Stimulated activated CD4-positive, alpha-beta T cell treated with anti-CD3 and anti-CD28 coated beads, TNF-alpha, amount 100 ng/mL, for 1 hour (primary cell): ENCODE measurements at regions not wholly inside any gene's neighbourhood (a gene's known extent, or its start where the extent isn't known, plus 50 kb on each side); places are given as distances from the start of the nearest gene placed in this dataset.
"Not testable (repeated sequence)": the region's sequence is repeated elsewhere in the genome, so short reads cannot be mapped to it uniquely, and the experiment has no call there.

Source experiments
- DNase-seq, 3 donors: peaks; one replicate each; pipeline ENCODE4 v3.0.0-alpha.2; 2020; ENCODE audit warnings: low read depth in 3 of 3, low spot score in 1 of 3

DNA sequence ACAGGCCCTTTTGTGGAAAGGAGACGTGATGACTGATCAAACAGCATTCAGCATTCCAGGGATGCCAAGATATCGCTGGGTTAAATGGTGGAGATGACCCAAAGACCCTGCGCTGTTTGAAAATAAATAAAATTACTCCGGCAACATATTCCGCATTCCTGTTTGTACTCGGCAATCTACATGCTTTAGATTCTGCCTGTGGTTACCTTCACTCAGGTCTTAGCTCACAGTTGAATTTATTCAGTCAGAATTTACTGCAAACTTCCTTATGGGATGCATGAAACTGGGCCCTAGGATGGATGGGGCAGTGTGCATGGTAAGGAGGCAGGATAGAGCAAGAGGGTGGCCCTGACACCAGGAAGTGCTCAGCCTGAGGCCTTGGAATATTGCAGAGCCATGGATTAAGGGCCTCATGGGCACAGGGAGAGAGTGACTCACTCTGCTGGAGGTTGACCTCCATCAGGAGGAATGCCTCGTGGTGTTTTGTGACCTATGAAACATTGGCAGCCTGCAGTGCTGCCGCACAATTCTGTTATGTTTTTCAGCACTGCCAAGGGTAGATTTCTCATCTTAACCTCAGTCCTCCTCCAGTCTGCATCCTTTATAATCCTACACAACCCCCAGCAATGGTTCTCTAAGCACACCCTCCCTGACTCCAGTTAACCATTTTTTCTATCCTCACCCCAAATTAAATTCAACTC, 321.4 kb downstream of the IRS1 start:
- no peak for DNase-seq

DNA sequence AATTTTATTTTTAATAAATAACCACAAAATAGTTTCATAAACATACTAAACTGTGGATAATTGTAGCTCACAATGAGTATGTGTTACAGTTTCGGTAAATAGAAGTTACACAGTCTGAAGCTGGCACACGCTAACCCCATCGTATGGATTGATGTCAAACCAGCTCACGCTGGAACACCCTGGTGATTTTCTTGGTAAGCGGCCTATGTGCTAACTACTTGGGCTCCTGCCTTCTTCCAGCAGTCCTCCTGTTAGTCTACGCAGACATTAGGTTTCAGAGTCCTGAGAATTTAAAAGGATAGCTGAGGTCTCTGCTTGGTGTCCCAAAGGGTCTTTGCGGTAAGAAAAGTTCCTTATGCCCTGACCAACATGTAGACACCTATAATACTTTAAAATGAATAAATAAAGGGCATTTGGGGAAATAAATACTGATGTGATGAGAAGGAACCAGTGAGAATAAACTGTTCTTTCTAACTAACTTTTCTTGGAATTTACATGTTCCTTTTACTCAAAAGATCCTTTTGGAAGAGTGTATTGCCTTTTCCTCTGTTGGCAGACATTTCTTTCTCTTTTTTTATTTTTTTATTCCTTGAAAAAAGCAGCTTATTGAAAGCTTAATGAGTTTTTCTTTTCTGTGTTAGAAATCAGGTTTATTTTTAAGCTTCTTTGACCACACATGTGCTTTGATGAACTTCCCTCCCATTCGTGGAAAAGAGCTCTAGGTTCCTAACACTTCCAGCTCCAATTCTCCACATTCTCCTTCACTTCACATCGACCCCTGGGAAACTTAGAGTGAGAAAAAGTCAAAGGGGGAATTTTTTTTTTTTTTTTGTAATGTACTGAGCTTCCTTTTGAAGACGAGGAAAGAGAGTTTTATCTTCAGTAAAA, 322.2 kb downstream of the IRS1 start:
- DNase-seq = no peak

- no peak for DNase-seq
Observed at GRCh38 chr2:226475650-226476049, 324.0 kb downstream of the IRS1 start.

DNA sequence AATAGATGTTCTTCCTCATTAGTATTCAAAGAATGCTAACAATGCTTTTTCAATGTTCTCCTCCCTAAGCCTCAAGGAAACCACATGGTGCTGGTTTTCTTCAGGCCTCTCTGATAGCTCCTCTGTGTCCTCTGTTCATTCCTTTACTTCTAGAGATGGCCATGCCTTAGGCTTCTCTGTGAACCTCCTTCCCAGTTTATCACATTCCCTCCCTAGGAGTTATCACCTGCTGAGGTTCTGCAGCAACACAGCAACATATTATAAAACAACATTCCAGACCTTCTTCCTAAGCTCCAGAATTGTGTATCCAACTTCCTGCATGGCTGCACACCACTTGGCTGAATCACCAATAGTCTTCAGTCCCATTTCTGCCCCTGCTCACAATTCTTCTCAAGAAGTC, 325.5 kb downstream of the IRS1 start:
- DNase-seq = no peak

DNA sequence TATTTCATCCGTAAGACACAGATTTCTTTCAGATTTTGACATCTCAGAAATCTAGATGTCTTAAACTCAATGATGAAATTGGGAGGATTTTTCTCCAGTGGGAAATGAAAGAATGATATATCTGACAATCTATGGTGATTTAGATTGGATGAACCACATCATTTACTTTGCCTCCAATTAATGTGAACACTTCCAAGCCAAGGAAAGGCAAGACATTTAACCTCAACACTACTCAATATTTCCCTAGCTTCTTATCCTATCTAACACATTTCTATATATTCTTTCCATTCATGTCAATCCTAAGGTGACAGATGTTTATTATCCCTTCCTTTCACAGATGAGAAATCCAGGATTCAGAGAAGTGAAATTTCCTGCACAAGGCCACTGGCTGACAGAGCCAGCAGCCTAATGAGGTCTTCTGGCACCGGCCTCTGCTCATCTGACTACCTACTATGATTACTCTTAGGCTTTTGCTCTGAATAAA, 327.6 kb downstream of the IRS1 start:
- no peak for DNase-seq

GRCh38 chr2:226467633-226468032, 332.0 kb downstream of the IRS1 start:
- DNase-seq = no peak

- no peak for DNase-seq
Observed at GRCh38 chr2:226467221-226467620, 332.4 kb downstream of the IRS1 start.

DNA sequence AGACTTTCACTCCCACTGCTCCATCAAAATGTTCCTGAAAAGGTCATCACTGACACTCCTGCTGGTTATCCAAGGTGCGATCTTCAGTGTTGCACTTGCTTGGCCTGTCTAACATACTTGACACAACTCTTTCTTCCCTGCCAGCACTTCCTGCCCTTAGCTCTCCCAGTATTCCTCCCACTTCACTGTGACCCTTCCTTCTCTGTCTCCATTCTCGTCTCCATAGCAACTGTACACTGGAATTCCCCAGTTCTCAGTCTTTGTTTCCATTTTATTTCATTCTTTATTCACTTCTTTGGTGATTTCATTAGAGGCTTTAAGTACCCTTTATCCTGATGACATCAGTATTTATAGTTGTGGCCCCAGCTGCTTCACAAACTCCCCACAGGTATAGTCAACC, 333.0 kb downstream of the IRS1 start:
- DNase-seq = no peak

GRCh38 chr2:226466124-226466523, 333.5 kb downstream of the IRS1 start:
- DNase-seq = no peak

DNA sequence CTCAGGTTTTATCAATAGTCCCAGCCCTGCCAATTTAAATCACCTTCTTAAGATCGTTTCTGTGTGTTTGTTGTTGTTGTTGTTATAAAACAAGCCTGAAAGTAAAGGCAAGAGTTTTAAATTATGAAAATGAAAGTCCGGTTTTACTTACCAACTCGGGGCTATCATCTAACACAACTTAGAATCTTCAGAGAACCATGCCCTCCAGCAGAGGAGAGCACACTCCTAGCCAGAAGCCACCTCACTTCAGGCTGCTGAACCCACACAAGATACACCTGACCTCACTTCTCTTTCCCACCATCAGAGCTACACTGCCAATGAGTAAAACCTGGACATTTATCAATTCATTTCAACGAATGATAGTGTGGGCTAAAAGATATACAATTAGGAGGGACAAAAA, 335.2 kb downstream of the IRS1 start:
- DNase-seq = no peak

- DNase-seq = no peak
Observed at GRCh38 chr2:226463154-226463553, 336.5 kb downstream of the IRS1 start.

GRCh38 chr2:226461981-226462380, 337.6 kb downstream of the IRS1 start:
- DNase-seq = no peak

GRCh38 chr2:226456144-226456543, 343.5 kb downstream of the IRS1 start:
- not testable (repeated sequence) for DNase-seq

DNA sequence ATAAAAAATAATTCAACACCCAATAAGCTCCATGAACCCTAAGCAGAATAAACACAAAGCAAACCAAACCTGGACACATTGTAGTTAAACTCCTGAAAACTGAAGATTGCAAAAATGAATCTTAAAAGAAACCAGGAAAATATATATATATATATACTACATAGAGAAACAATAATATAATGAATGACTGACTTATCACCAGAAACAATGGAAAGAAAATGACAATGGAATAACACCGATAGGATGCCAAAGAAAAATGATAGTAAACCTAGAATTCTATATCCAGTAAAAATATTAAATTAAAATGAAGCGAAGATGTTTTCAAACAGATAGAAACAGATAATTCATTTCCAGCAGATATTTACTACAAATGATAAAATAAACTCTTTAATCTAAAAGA, 346.9 kb downstream of the IRS1 start:
- DNase-seq = no peak

DNA sequence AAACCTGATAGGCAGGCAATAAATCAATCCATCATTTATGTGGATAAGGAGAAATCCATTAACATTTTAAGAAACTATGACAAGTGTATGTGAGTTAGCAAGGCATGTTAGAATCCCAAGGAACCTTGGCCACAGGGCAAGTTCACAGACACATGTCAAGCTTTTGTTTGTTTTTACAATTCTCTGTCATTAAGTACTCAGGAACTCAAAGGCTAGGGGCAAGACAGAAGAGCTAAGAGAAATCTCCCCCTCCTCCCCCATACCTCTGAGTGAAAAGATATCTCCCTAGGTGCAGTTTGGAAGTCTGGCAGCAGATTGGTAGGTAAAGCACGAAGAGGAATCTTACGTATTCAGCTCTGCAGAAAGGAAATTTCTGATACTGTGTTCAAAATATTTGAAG, 348.1 kb downstream of the IRS1 start:
- DNase-seq = no peak

DNA sequence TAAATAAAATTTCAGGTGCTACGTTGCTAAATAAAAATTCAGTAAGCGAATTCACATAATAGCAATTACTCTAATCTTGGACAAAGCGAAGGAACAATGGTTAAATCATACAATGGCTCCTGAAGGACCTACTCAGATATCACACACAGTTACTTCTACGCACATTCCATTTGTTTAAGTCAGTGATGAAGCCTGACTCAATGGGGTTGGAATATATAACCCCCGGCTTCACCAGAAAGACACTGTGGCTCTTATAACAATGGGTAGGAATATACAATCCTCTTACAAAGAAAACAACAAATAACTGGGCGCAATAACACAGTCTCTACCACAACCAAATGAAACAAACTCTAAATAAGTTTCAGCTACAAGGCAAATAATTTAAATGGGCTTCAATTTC, 349.5 kb downstream of the IRS1 start:
- no peak for DNase-seq

GRCh38 chr2:226447338-226448300, 352.0 kb downstream of the IRS1 start:
- DNase-seq = no peak

- DNase-seq = no peak
Observed at GRCh38 chr2:226446406-226447001, 353.1 kb downstream of the IRS1 start.

DNA sequence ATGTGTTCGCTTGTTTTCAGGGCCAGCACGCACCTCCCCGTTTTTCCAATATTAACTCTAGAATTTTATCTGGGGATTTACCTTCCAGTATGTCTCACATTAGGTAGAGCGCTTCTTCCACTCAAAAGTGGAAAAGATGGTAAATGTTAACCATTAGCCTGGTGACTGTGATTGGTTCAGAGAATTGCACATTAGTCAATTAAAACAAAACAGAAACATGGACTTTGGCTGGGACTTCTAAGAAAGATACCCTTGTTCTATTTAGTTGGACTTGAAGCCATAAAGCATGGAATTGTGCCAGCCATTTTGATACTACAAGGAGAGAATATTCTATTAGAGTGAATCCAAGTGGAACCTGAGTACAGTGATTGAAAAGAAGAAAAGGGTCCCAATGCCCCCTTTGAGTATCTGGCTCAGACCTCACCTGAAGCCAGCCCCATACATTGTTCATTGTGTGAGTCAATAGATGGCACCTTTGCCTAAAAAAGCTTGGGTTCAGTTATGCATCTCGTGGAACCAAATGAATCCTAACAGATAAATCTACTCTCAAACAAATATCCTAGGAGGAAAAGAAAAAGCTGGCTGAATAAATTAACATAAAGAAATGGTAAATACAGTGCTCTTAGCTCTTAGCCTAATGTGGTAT, 354.3 kb downstream of the IRS1 start:
- no peak for DNase-seq

DNA sequence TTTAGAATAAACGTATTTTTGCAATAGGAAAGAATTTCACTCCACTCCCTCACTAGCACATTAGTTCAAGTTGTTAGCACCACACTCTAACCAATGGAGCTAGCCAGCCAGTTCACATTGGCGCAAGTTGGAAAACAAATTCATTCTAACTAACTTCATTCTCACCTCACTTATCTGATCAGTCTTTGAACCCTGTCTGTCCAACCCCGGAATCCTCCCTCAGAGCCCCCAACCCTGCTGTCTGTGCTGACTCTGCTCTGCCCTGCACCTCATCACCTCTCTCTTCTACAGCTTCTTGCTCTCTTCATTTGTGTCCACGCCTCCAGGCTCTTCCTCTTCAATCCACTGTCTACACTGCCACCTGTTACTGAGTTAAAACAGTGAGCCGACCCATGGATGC, 356.5 kb downstream of the IRS1 start:
- DNase-seq = no peak
